GM06990 (cell line): ENCODE measurements at regions not wholly inside any gene's neighbourhood (a gene's known extent, or its start where the extent isn't known, plus 50 kb on each side); places are given as distances from the start of the nearest gene placed in this dataset.
"Not testable (repeated sequence)": the region's sequence is repeated elsewhere in the genome, so short reads cannot be mapped to it uniquely, and the experiment has no call there.

Experiments used
- DNase-seq: peaks from one replicate; pipeline ENCODE4 v3.0.0-alpha.2; 2011; ENCODE audit not compliant: insufficient read length; ENCODE audit errors: extremely low read depth
- H3K27me3 ChIP-seq: replicated peaks from 2 replicates; pipeline ENCODE4 v1.6.0; 2011; ENCODE audit warnings: low read length; ENCODE audit not compliant: control insufficient read depth, insufficient read depth
- H3K36me3 ChIP-seq: 2 replicates; pipeline ENCODE4 v1.5.1; 2011; ENCODE audit warnings: low read length; ENCODE audit not compliant: control insufficient read depth, insufficient read depth
- H3K4me3 ChIP-seq: replicated peaks from 2 replicates; pipeline ENCODE4 v1.5.1; 2011; ENCODE audit warnings: low read depth, mild to moderate bottlenecking, control low read depth, low read length
- CTCF ChIP-seq: IDR thresholded peaks from 2 replicates; pipeline ENCODE4 v1.5.1; 2011; ENCODE audit warnings: low read length, control low read depth, mild to moderate bottlenecking, inconsistent platforms; ENCODE audit not compliant: insufficient read depth, poor library complexity, severe bottlenecking

GRCh38 chr2:76697439-76697838 lies 824.7 kb downstream of the LRRTM4 start:
- not testable (repeated sequence) for H3K4me3 ChIP-seq, H3K27me3 ChIP-seq, H3K36me3 ChIP-seq, DNase-seq

- Histone ChIP-seq H3K36me3 (no peaks in the 10 kb centered on the region), H3K27me3 (no peaks in the 10 kb centered on the region), H3K4me3 (no peak overlapping the region)
- TF ChIP-seq CTCF: no peak
- DNase-seq: no peak
These were observed 829.3 kb downstream of the LRRTM4 start for GRCh38 chr2:76692908-76693307.

- no peaks in the 10 kb centered on the region for H3K36me3 ChIP-seq
- no peak overlapping the region for H3K4me3 ChIP-seq
- H3K27me3 ChIP-seq: no peaks in the 10 kb centered on the region
- no peak for DNase-seq
- no peak for TF ChIP-seq CTCF
These were observed 833.4 kb downstream of the LRRTM4 start for GRCh38 chr2:76688732-76689131.

- DNase-seq: no peak
- Histone ChIP-seq H3K27me3 (no peaks in the 10 kb centered on the region), H3K4me3 (no peak overlapping the region), H3K36me3 (no peaks in the 10 kb centered on the region)
- no peak for TF ChIP-seq CTCF
These were observed 834.3 kb downstream of the LRRTM4 start for GRCh38 chr2:76687923-76688322.

- no peaks in the 10 kb centered on the region for H3K27me3 ChIP-seq
- no peak for DNase-seq
- H3K36me3 ChIP-seq: no peaks in the 10 kb centered on the region
- no peak for TF ChIP-seq CTCF
- no peak overlapping the region for H3K4me3 ChIP-seq
These were observed 837.4 kb downstream of the LRRTM4 start for GRCh38 chr2:76684756-76685155.

GRCh38 chr2:76679025-76679396 lies 843.2 kb downstream of the LRRTM4 start:
- no peak overlapping the region for H3K4me3 ChIP-seq
- no peaks in the 10 kb centered on the region for H3K27me3 ChIP-seq
- TF ChIP-seq CTCF: no peak
- H3K36me3 ChIP-seq: no peaks in the 10 kb centered on the region
- no peak for DNase-seq
